ENCODE measurements at regions not wholly inside any gene's neighbourhood (a gene's known extent, or its start where the extent isn't known, plus 50 kb on each side); places are given as distances from the start of the nearest gene placed in this dataset.
"Not testable (repeated sequence)": the region's sequence is repeated elsewhere in the genome, so short reads cannot be mapped to it uniquely, and the experiment has no call there.

DNA sequence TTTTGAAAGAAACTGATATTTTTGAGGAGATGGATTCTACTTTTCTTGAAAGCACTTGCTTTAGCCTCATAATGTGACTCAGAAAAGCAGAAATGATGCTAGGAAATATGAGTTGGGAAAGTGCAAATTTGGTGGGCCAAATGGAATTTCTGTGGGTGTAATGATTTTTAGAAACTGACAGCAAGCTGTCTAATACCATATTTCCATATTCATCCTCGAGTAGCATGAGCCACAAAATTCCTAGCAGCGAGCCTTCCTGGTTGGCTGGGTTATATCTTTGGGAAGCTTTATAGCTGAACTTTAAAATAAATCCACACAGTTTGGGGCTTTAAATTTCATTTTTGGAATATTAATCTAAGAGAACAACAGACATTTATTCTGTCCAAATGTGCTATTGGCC lies 190.0 kb downstream of the DSC3 start:
- H3K36me3 ChIP-seq = no peaks in the 10 kb centered on the region
- H3K4me3 ChIP-seq = no peak overlapping the region
- H3K27me3 ChIP-seq (ENCODE audit: low read depth) = no peaks in the 10 kb centered on the region
- TF ChIP-seq, protein P1, sequence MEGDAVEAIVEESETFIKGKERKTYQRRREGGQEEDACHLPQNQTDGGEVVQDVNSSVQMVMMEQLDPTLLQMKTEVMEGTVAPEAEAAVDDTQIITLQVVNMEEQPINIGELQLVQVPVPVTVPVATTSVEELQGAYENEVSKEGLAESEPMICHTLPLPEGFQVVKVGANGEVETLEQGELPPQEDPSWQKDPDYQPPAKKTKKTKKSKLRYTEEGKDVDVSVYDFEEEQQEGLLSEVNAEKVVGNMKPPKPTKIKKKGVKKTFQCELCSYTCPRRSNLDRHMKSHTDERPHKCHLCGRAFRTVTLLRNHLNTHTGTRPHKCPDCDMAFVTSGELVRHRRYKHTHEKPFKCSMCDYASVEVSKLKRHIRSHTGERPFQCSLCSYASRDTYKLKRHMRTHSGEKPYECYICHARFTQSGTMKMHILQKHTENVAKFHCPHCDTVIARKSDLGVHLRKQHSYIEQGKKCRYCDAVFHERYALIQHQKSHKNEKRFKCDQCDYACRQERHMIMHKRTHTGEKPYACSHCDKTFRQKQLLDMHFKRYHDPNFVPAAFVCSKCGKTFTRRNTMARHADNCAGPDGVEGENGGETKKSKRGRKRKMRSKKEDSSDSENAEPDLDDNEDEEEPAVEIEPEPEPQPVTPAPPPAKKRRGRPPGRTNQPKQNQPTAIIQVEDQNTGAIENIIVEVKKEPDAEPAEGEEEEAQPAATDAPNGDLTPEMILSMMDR (IDR thresholded peaks at IDR 0.05; ENCODE audit: borderline replicate concordance) = no peak
- H3K9me3 ChIP-seq (replicated peaks) = peaks cover 10% of the 10 kb centered on the region
- DNase-seq = no peak
- intact Hi-C loops (cut with micrococcal nuclease) = no loop called here
- no peaks in the 10 kb centered on the region for H3K4me1 ChIP-seq
- H3K27ac ChIP-seq (replicated peaks) = no peak overlapping the region

DNA sequence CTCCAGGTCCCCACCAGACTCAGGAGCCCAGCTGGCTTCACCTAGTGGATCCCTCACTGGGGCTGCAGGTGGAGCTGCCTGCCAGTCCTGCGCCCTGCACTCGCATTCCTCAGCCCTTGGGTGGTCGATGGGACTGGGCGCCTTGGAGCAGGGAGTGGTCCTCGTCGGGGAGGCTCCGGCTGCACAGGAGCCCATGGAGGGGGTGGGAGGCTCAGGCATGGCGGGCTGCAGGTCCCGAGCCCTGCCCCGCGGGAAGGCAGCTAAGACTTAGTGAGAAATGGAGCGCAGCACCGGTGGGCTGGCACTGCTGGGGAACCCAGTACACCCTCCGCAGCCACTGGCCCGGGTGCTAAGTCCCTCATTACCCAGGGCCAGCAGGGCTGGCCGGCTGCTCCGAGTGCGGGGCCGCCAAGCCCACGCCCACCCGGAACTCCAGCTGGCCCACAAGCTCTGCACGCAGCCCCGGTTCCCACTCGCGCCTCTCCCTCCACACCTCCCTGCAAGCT lies 203.4 kb downstream of the DSC3 start:
- H3K4me3 ChIP-seq; H3K27ac ChIP-seq (replicated peaks); H3K36me3 ChIP-seq; H3K27me3 ChIP-seq (ENCODE audit: low read depth); intact Hi-C loops (cut with micrococcal nuclease); H3K4me1 ChIP-seq; H3K9me3 ChIP-seq (replicated peaks); DNase-seq: not testable (repeated sequence)

DNA sequence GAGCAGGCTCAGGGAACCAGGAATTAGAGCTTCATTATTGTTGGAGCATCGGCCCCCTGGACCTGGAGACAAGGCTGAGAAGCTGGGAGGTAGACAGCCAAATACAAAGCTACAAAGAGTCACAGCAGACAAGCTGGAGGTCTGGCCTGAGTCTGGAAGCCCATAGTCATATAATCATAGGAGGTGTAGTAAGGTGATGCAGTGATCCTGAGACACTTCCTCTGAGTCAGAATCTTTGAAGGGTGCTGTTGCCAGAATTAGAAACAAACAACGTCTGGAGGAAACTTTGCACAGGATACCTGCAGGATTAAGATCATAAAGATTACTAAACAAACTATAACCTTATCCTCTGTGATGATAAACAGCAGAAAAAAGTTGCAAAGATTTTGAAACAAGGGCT lies 213.8 kb downstream of the DSC3 start:
- intact Hi-C loops (cut with micrococcal nuclease) = no loop called here
- H3K9me3 ChIP-seq (replicated peaks) = no peaks in the 10 kb centered on the region
- no peak overlapping the region for H3K27ac ChIP-seq (replicated peaks)
- TF ChIP-seq, protein P1 (IDR thresholded peaks at IDR 0.05; ENCODE audit: borderline replicate concordance) = no peak
- no peaks in the 10 kb centered on the region for H3K4me1 ChIP-seq
- H3K36me3 ChIP-seq = no peaks in the 10 kb centered on the region
- no peak for DNase-seq
- H3K27me3 ChIP-seq (ENCODE audit: low read depth) = no peaks in the 10 kb centered on the region
- no peak overlapping the region for H3K4me3 ChIP-seq

DNA sequence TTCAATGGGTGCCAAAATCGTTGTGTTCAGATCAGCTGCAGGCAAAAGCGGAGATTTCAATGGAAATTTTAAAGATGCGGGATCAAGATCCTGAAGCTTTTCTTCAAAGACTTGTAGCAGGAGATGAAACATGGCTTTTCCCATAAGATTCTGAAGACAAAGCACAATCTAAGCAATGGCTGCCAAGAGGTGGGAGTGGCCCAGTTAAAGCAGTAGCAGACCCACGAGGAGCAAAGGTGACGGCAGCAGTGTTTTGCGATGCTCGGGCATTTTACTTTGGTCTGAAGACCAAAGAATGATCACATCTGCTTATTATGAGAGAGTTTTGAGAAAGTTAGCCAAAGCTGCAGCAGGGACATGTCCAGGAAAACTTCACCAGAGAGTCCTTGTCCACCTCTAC lies 222.9 kb downstream of the DSC3 start:
- TF ChIP-seq, protein P1 (IDR thresholded peaks at IDR 0.05; ENCODE audit: borderline replicate concordance) = no peak

DNA sequence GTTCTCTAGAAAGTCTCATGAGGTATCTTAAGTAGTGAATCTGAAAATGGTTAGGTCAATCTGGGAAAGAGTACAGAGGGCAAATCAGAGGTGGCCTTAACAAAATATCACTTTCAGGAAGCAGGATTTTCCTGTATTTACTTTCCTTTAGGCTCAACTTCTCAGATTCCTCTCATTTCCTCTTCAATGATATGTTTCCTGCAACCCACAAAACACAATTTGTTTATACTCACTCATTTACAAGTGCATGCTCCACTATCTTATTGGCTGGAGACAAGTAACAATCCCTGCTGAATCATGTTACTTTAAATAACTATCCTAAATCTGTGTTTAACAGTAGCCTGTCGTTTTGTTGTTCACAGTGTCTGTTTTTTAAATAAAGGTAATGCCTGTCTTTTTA lies 228.1 kb downstream of the DSC3 start:
- no peak for DNase-seq
- Histone ChIP-seq H3K27ac (replicated peaks) (no peak overlapping the region), H3K9me3 (replicated peaks) (no peaks in the 10 kb centered on the region), H3K36me3 (no peaks in the 10 kb centered on the region), H3K4me1 (no peaks in the 10 kb centered on the region), H3K4me3 (no peak overlapping the region), H3K27me3 (ENCODE audit: low read depth) (no peaks in the 10 kb centered on the region)
- TF ChIP-seq, protein P1 (IDR thresholded peaks at IDR 0.05; ENCODE audit: borderline replicate concordance) = no peak
- intact Hi-C loops (cut with micrococcal nuclease) = no loop called here

More for the DNA sequence above, 222.9 kb downstream of the DSC3 start:
- no peak overlapping the region for H3K4me3 ChIP-seq
- H3K36me3 ChIP-seq = no peaks in the 10 kb centered on the region
- H3K9me3 ChIP-seq (replicated peaks) = no peaks in the 10 kb centered on the region
- H3K27me3 ChIP-seq (ENCODE audit: low read depth) = no peaks in the 10 kb centered on the region
- no peak overlapping the region for H3K27ac ChIP-seq (replicated peaks)
- DNase-seq = no peak
- intact Hi-C loops (cut with micrococcal nuclease) = no loop called here
- no peaks in the 10 kb centered on the region for H3K4me1 ChIP-seq

DNA sequence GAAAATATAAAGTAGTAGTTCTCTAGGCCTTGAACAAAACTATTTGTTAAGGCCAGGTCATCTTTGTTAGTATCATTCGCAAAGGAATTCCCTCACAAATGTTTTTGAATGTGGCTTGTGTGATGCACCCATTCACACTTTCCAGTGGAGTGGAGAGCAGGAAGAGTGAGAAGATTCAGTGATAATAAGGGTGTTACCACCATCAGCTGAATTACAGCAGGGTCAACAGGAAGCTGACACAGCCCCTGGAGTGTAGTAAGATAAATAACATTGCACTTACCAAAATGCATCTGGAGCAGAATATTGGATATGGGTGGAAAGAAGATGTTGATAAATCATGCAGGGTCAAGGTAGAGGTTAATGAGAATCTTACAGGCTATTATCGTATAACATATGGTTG lies 231.0 kb downstream of the DSC3 start:
- Histone ChIP-seq H3K27me3 (ENCODE audit: low read depth) (no peaks in the 10 kb centered on the region), H3K27ac (replicated peaks) (no peak overlapping the region), H3K9me3 (replicated peaks) (no peaks in the 10 kb centered on the region), H3K36me3 (no peaks in the 10 kb centered on the region), H3K4me1 (no peaks in the 10 kb centered on the region), H3K4me3 (no peak overlapping the region)
- TF ChIP-seq, protein P1 (IDR thresholded peaks at IDR 0.05; ENCODE audit: borderline replicate concordance) = no peak
- no peak for DNase-seq
- intact Hi-C loops (cut with micrococcal nuclease) = no loop called here
